ENCODE measurements at regions not wholly inside any gene's neighbourhood (a gene's known extent, or its start where the extent isn't known, plus 50 kb on each side); places are given as distances from the start of the nearest gene placed in this dataset.

GRCh38 chr3:71994203-71994602 is 209.3 kb upstream of the PROK2 start:
- Histone ChIP-seq H3K4me2 (ENCODE audit: insufficient read depth, low read length) (no peak overlapping the region), H3K27me3 (ENCODE audit: control insufficient read depth in 2 of 2, insufficient read depth in 2 of 2, low read length in 2 of 2) (no peaks in the 10 kb centered on the region), H3K9ac (replicated peaks; ENCODE audit: extremely low read depth, insufficient read depth, low read length) (no peak overlapping the region), H3K4me3 (replicated peaks in 1 of 3; ENCODE audit: insufficient read depth in 1 of 3, low read depth in 1 of 3, low read length in 3 of 3) (no peak overlapping the region), H2AFZ (ENCODE audit: low read depth, low read length) (no peak overlapping the region), H4K20me1 (replicated peaks; ENCODE audit: control insufficient read depth, extremely low read depth, insufficient read depth, low read length) (no peaks in the 10 kb centered on the region), H3K4me1 (ENCODE audit: control insufficient read depth, extremely low read depth, insufficient read depth, low read length) (no peaks in the 10 kb centered on the region), H3K36me3 (ENCODE audit: control insufficient read depth in 2 of 2, extremely low read depth in 1 of 2, insufficient read depth in 2 of 2, low read length in 2 of 2) (no peaks in the 10 kb centered on the region), H3K79me2 (ENCODE audit: control insufficient read depth, insufficient read depth, low read length) (no peaks in the 10 kb centered on the region), H3K27ac (ENCODE audit: insufficient read depth, low read depth, low read length) (no peak overlapping the region), H3K9me3 (replicated peaks; ENCODE audit: control insufficient read depth, insufficient read depth, low read length) (no peaks in the 10 kb centered on the region), H3K9me1 (replicated peaks; ENCODE audit: control insufficient read depth, extremely low read depth, insufficient read depth, low read length) (no peaks in the 10 kb centered on the region)
- no TSS peak for BruUV-seq (replicated peaks)
- no peak for TF ChIP-seq GATA2 (IDR thresholded peaks at IDR 0.05; ENCODE audit: insufficient read depth, insufficient read length, low read depth, low read length)
- no peak for TF ChIP-seq FOS (IDR thresholded peaks at IDR 0.05; ENCODE audit: borderline replicate concordance, insufficient read depth, low read length)
- TF ChIP-seq EZH2 (IDR thresholded peaks at IDR 0.05; ENCODE audit: borderline replicate concordance, low read depth, low read length, severe bottlenecking), result no peak
- TF ChIP-seq MYC (IDR thresholded peaks at IDR 0.05; ENCODE audit: low read depth, low read length), result no peak
- TF ChIP-seq JUN (IDR thresholded peaks at IDR 0.05; ENCODE audit: borderline replicate concordance, insufficient read depth, insufficient read length, low read depth), result no peak
- TF ChIP-seq POLR2A (IDR thresholded peaks at IDR 0.05; ENCODE audit: low read depth, low read length), result no peak
- TF ChIP-seq CTCF (IDR thresholded peaks at IDR 0.05; ENCODE audit: extremely low read depth in 1 of 2, insufficient read depth in 1 of 2, low read depth in 1 of 2, low read length in 2 of 2), result no peak
- TF ChIP-seq POLR2AphosphoS5 (IDR thresholded peaks at IDR 0.05; ENCODE audit: insufficient read depth, low read depth, low read length), result no peak
- no peak for TF ChIP-seq MAX (IDR thresholded peaks at IDR 0.05; ENCODE audit: insufficient read depth, insufficient read length)
- FAIRE-seq (no peak), DNase-seq (ENCODE audit: low read depth, low spot score) (no peak)
- intact Hi-C loops (cut with micrococcal nuclease), result no loop called here
- dilution Hi-C loops (cut with MboI; ENCODE audit: extremely low pct_ligation_motif_present, low sequenced_read_pairs), result no loop called here
- CTCF ChIA-PET, result no interaction called here
- POLR2A ChIA-PET, result no interaction called here

Measured in endothelial cell of umbilical vein (primary cell).